AG04450 (cell line): ENCODE measurements at regions not wholly inside any gene's neighbourhood (a gene's known extent, or its start where the extent isn't known, plus 50 kb on each side); places are given as distances from the start of the nearest gene placed in this dataset.

Experiments used
- CTCF ChIA-PET: fragments of 300-600, 350-600 bp; formaldehyde crosslinking; extraction: SDS; loops from one replicate; lab custom pipeline; 2022; ENCODE audit warnings: antibody characterized with exemption, inconsistent platforms; lab: Charles Lee
- POLR2A ChIA-PET: fragments of 350-600 bp; formaldehyde crosslinking; extraction: SDS; loops from one replicate; lab custom pipeline; 2021; ENCODE audit warnings: antibody characterized with exemption, inconsistent platforms; lab: Yijun Ruan, JAX
- DNase-seq: peaks from one replicate; pipeline ENCODE4 v3.0.0-alpha.2; 2011; ENCODE audit warnings: low read depth, low spot score
- H3K27ac ChIP-seq: one replicate; pipeline ENCODE4 v1.5.1; 2012; ENCODE audit warnings: low read depth, low read length, control low read depth
- H3K27me3 ChIP-seq: one replicate; pipeline ENCODE4 v1.6.0; 2012; ENCODE audit warnings: low read length; ENCODE audit not compliant: control insufficient read depth, insufficient read depth
- H3K4me3 ChIP-seq: 2 replicates; pipeline ENCODE4 v1.5.1; 2011; ENCODE audit warnings: mild to moderate bottlenecking, low read depth, low read length, control low read depth
- H3K9me3 ChIP-seq: 2 replicates; pipeline ENCODE4 v1.5.1; 2012; ENCODE audit warnings: low read length; ENCODE audit not compliant: control insufficient read depth, insufficient read depth
- TF ChIP-seq, protein P1 (sequence below): IDR thresholded peaks from 2 replicates; pipeline ENCODE4 v1.5.1; 2011; ENCODE audit warnings: low read depth, low read length, control low read depth, inconsistent platforms

DNA sequence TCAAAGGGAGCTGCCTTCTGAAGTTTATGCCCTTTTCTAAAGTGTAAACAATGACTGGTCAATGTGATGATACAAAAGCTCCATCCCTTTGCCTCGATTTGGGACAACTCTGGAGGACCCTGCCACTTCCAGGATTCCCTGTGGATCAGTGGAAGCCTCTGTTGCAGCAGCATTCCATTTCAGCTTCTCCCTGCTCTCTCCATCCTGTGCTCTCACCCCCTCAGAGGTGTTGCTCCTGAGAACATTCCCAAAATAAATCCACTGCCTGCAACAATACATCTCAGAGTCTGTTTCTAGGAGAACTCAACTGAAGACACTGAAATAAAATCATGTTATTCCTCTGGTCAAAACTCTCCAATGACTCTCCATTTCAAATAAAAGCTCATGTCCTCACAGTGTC, 263.6 kb downstream of the HACE1 start:
- H3K27ac ChIP-seq = no peak overlapping the region
- TF ChIP-seq, protein P1, sequence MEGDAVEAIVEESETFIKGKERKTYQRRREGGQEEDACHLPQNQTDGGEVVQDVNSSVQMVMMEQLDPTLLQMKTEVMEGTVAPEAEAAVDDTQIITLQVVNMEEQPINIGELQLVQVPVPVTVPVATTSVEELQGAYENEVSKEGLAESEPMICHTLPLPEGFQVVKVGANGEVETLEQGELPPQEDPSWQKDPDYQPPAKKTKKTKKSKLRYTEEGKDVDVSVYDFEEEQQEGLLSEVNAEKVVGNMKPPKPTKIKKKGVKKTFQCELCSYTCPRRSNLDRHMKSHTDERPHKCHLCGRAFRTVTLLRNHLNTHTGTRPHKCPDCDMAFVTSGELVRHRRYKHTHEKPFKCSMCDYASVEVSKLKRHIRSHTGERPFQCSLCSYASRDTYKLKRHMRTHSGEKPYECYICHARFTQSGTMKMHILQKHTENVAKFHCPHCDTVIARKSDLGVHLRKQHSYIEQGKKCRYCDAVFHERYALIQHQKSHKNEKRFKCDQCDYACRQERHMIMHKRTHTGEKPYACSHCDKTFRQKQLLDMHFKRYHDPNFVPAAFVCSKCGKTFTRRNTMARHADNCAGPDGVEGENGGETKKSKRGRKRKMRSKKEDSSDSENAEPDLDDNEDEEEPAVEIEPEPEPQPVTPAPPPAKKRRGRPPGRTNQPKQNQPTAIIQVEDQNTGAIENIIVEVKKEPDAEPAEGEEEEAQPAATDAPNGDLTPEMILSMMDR = no peak
- DNase-seq = no peak
- H3K4me3 ChIP-seq = no peak overlapping the region
- H3K9me3 ChIP-seq = no peaks in the 10 kb centered on the region
- H3K27me3 ChIP-seq = no peaks in the 10 kb centered on the region
- ChIA-PET CTCF (no interaction called here), POLR2A (no interaction called here)

DNA sequence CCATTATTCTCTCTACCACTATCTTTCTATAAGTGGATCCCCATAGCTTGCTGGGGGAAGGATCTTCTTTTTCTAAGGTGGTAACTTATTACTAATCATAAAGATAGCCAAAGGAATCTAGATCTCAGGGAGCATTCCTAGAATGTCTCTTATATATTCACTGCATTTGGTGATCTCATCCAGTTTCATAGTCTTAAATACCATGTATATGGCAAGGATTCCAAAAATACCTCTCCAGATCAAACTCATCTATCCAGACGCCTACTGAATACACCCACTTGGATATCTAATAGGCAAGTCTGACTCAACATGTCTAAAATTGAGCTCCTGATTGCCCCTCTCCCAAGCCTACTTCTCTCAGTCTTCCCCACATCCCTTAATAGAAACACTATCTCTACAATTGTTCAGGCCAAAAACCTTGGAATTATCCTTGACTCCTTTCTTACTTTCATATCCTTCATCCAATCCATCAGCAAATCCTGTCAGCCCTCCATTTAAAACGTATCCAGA, 264.4 kb downstream of the HACE1 start:
- no peaks in the 10 kb centered on the region for H3K27me3 ChIP-seq
- H3K27ac ChIP-seq = no peak overlapping the region
- no peak for DNase-seq
- ChIA-PET POLR2A (no interaction called here), CTCF (no interaction called here)
- H3K9me3 ChIP-seq = no peaks in the 10 kb centered on the region
- TF ChIP-seq, protein P1 = no peak
- no peak overlapping the region for H3K4me3 ChIP-seq

DNA sequence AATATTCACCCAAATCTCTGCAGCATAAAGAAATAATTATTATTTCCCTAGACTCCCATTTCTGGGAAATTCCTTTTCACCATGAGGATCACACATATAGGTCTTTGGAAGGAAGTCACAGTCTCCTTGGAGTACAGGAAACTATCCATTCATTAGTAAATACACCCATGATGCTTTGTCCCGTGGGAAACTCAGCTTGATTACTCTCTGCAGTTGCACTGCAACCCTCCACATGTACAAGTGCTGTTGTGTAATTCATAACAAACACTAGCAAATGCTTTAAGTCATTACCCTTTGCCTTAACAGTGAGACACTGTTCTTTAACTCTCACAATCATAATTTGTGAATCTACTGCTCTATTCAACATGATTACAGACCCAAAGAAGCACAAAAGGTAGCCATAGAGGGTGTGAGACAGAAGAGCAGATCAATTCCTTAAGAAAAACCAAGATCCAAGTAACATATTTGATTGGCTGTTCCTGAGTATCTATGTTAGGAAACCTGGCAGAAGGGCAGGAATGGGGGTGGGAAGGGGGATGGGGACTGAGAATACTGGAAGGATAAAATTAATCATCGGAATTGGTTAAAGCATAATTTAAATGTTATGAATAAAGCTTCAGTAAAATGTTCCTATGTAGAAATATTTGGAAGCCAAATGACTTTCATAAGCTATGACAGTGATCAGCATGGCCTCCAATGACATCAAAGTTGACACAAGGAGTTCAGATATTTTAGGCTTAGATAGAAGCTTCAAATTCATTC, 268.0 kb downstream of the HACE1 start:
- ChIA-PET CTCF (no interaction called here), POLR2A (no interaction called here)
- TF ChIP-seq, protein P1 = no peak
- Histone ChIP-seq H3K9me3 (no peaks in the 10 kb centered on the region), H3K27ac (no peak overlapping the region), H3K4me3 (no peak overlapping the region), H3K27me3 (no peaks in the 10 kb centered on the region)
- DNase-seq = no peak

DNA sequence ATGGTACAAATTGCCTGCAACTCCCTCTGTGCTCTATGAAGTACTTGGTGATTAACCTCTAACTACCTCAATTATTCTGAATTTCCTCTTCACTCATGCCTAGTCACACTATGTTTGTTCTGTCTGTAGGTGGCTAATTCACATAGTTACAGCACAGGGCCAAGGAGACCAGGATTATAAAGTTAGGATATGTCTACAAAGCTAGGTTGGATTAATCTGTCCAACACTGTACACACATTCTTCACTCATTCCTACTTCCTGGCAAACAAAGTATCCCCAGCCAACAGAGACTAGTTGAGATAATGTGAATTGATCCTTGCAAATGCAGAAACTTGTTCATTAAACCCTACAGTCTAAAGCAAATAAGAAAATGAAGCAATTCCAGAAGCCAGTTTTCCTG, 269.8 kb downstream of the HACE1 start:
- ChIA-PET CTCF (no interaction called here), POLR2A (no interaction called here)
- Histone ChIP-seq H3K27ac (no peak overlapping the region), H3K4me3 (no peak overlapping the region), H3K9me3 (no peaks in the 10 kb centered on the region), H3K27me3 (no peaks in the 10 kb centered on the region)
- no peak for DNase-seq
- TF ChIP-seq, protein P1 = no peak

DNA sequence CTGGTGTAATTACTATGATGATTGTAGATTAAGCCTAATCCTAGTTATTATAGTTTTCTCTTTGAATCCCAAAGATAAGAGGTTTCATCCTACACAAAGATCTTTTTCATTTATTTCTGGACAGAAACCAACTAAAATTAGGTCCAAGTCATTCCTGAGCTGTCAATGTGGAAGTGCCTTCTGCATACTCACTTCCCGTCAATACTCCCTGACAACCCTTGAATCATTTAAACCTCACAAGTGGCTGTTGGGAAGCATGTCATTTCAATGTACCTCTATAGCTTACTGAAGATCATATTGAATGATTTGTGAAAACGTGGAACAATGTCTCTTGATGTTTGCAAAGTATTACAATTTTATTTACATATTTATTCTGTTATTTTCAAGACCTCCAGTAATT, 274.1 kb downstream of the HACE1 start:
- POLR2A ChIA-PET = no interaction called here
- CTCF ChIA-PET = no interaction called here

More for the DNA sequence above, 274.1 kb downstream of the HACE1 start:
- Histone ChIP-seq H3K9me3 (no peaks in the 10 kb centered on the region), H3K27me3 (no peaks in the 10 kb centered on the region), H3K4me3 (no peak overlapping the region), H3K27ac (no peak overlapping the region)
- DNase-seq = no peak
- TF ChIP-seq, protein P1 = no peak
